ENCODE measurements at regions not wholly inside any gene's neighbourhood (a gene's known extent, or its start where the extent isn't known, plus 50 kb on each side); places are given as distances from the start of the nearest gene placed in this dataset.
"Not testable (repeated sequence)": the region's sequence is repeated elsewhere in the genome, so short reads cannot be mapped to it uniquely, and the experiment has no call there.

GRCh38 chr21:20186186-20186585 lies 812.0 kb upstream of the NCAM2 start:
- H3K27ac ChIP-seq = no peak overlapping the region
- TF ChIP-seq CTCF (conservative IDR thresholded peaks at IDR 0.05) = no peak

GRCh38 chr21:20187028-20187427 lies 811.2 kb upstream of the NCAM2 start:
- no peak for TF ChIP-seq CTCF (conservative IDR thresholded peaks at IDR 0.05)
- H3K27ac ChIP-seq = no peak overlapping the region

- not testable (repeated sequence) for H3K27ac ChIP-seq
Measured at GRCh38 chr21:20201323-20201722, 796.9 kb upstream of the NCAM2 start.

- TF ChIP-seq CTCF (conservative IDR thresholded peaks at IDR 0.05) = no peak
- no peak overlapping the region for H3K27ac ChIP-seq
Measured at GRCh38 chr21:20207335-20207734, 790.9 kb upstream of the NCAM2 start.

GRCh38 chr21:20215959-20216358 lies 782.2 kb upstream of the NCAM2 start:
- no peak overlapping the region for H3K27ac ChIP-seq
- no peak for TF ChIP-seq CTCF (conservative IDR thresholded peaks at IDR 0.05)

GRCh38 chr21:20220586-20220985 lies 777.6 kb upstream of the NCAM2 start:
- TF ChIP-seq CTCF (conservative IDR thresholded peaks at IDR 0.05) = no peak

GRCh38 chr21:20221981-20222380 lies 776.2 kb upstream of the NCAM2 start:
- not testable (repeated sequence) for H3K27ac ChIP-seq

More at GRCh38 chr21:20220586-20220985, 777.6 kb upstream of the NCAM2 start:
- no peak overlapping the region for H3K27ac ChIP-seq

- H3K27ac ChIP-seq = not testable (repeated sequence)
Measured at GRCh38 chr21:20236649-20237048, 761.6 kb upstream of the NCAM2 start.

- no peak overlapping the region for H3K27ac ChIP-seq
- TF ChIP-seq CTCF (conservative IDR thresholded peaks at IDR 0.05) = no peak
Measured at GRCh38 chr21:20249401-20249800, 748.8 kb upstream of the NCAM2 start.

Measured in VCaP (cell line).